ENCODE measurements at regions not wholly inside any gene's neighbourhood (a gene's known extent, or its start where the extent isn't known, plus 50 kb on each side); places are given as distances from the start of the nearest gene placed in this dataset.

- Histone ChIP-seq H3K27ac (replicated peaks) (no peak overlapping the region), H3K27me3 (ENCODE audit: insufficient read depth, poor library complexity, severe bottlenecking) (no peaks in the 10 kb centered on the region), H3K4me3 (replicated peaks; ENCODE audit: insufficient read depth, low read length) (no peak overlapping the region)
- TF ChIP-seq REST (IDR thresholded peaks at IDR 0.05; ENCODE audit: insufficient replicate concordance, low read depth) (no peak), POLR2AphosphoS5 (IDR thresholded peaks at IDR 0.05; ENCODE audit: low read depth) (no peak), CTCF (IDR thresholded peaks at IDR 0.05; ENCODE audit: insufficient read depth, low read length) (no peak), GABPA (IDR thresholded peaks at IDR 0.05; ENCODE audit: low read depth) (no peak), SPI1 (IDR thresholded peaks at IDR 0.05; ENCODE audit: borderline replicate concordance, low read depth) (no peak)
- no peak for DNase-seq (ENCODE audit: low read depth in 1 of 2, low spot score in 1 of 2)
Measured at GRCh38 chr10:133021116-133021962, 66.4 kb upstream of the ADGRA1 start.

GRCh38 chr10:133020193-133020817 lies 67.4 kb upstream of the ADGRA1 start:
- Histone ChIP-seq H3K27me3 (ENCODE audit: insufficient read depth, poor library complexity, severe bottlenecking) (no peaks in the 10 kb centered on the region), H3K27ac (replicated peaks) (no peak overlapping the region), H3K4me3 (replicated peaks; ENCODE audit: insufficient read depth, low read length) (no peak overlapping the region)
- no peak for TF ChIP-seq CTCF (IDR thresholded peaks at IDR 0.05; ENCODE audit: insufficient read depth, low read length)
- TF ChIP-seq REST (IDR thresholded peaks at IDR 0.05; ENCODE audit: insufficient replicate concordance, low read depth), result no peak
- TF ChIP-seq SPI1 (IDR thresholded peaks at IDR 0.05; ENCODE audit: borderline replicate concordance, low read depth), result no peak
- no peak for TF ChIP-seq POLR2AphosphoS5 (IDR thresholded peaks at IDR 0.05; ENCODE audit: low read depth)
- TF ChIP-seq GABPA (IDR thresholded peaks at IDR 0.05; ENCODE audit: low read depth), result no peak
- no peak for DNase-seq (ENCODE audit: low read depth in 1 of 2, low spot score in 1 of 2)

- no peak for TF ChIP-seq GABPA (IDR thresholded peaks at IDR 0.05; ENCODE audit: low read depth)
- TF ChIP-seq POLR2AphosphoS5 (IDR thresholded peaks at IDR 0.05; ENCODE audit: low read depth), result no peak
- no peak for TF ChIP-seq CTCF (IDR thresholded peaks at IDR 0.05; ENCODE audit: insufficient read depth, low read length)
- TF ChIP-seq SPI1 (IDR thresholded peaks at IDR 0.05; ENCODE audit: borderline replicate concordance, low read depth), result no peak
- TF ChIP-seq REST (IDR thresholded peaks at IDR 0.05; ENCODE audit: insufficient replicate concordance, low read depth), result no peak
- no peak overlapping the region for H3K4me3 ChIP-seq (replicated peaks; ENCODE audit: insufficient read depth, low read length)
- no peak for DNase-seq (ENCODE audit: low read depth in 1 of 2, low spot score in 1 of 2)
- no peaks in the 10 kb centered on the region for H3K27me3 ChIP-seq (ENCODE audit: insufficient read depth, poor library complexity, severe bottlenecking)
- H3K27ac ChIP-seq (replicated peaks), result no peak overlapping the region
Measured at GRCh38 chr10:133019651-133020050, 68.1 kb upstream of the ADGRA1 start.
